ENCODE measurements at regions not wholly inside any gene's neighbourhood (a gene's known extent, or its start where the extent isn't known, plus 50 kb on each side); places are given as distances from the start of the nearest gene placed in this dataset.

- DNase-seq (ENCODE audit: low read depth in 4 of 4, low spot score in 2 of 4) = no peak
These were observed 57.9 kb downstream of the FBXO2 start for GRCh38 chr1:11596295-11596694.

- no peak for DNase-seq (ENCODE audit: low read depth in 4 of 4, low spot score in 2 of 4)
These were observed 58.9 kb downstream of the FBXO2 start for GRCh38 chr1:11595285-11595684.

GRCh38 chr1:11594625-11595024 is 59.6 kb downstream of the FBXO2 start:
- DNase-seq (ENCODE audit: low read depth in 4 of 4, low spot score in 2 of 4) = no peak

- peak in 2 of 4 donors; percentile 3 to 17 for DNase-seq (ENCODE audit: low read depth in 4 of 4, low spot score in 2 of 4)
These were observed 60.0 kb downstream of the FBXO2 start for GRCh38 chr1:11594222-11594621.

GRCh38 chr1:11592752-11593151 is 61.5 kb downstream of the FBXO2 start:
- no peak for DNase-seq (ENCODE audit: low read depth in 4 of 4, low spot score in 2 of 4)

GRCh38 chr1:11590395-11590794 is 63.8 kb downstream of the FBXO2 start:
- no peak for DNase-seq (ENCODE audit: low read depth in 4 of 4, low spot score in 2 of 4)
